PC-3 (cell line): ENCODE measurements at regions not wholly inside any gene's neighbourhood (a gene's known extent, or its start where the extent isn't known, plus 50 kb on each side); places are given as distances from the start of the nearest gene placed in this dataset.

ENCODE experiments used
- ATAC-seq: fragments of 200-7000 bp; cut with Tn5 transposase; 2 replicates; pipeline ENCODE4 v1.9.1; 2020; ENCODE audit warnings: mild to moderate bottlenecking, moderate library complexity
- BruUV-seq: library from RNA; stranded (reverse); fragments of 400-500 nt; replicated peaks from 2 replicates; lab custom pipeline; 2021; lab: Mats Ljungman, UMichigan
- CTCF ChIA-PET: fragments of 300-600 bp; sonication (Branson Sonifier 250); formaldehyde crosslinking; loops from one replicate; lab custom pipeline; 2022; ENCODE audit warnings: antibody characterized with exemption; lab: Charles Lee
- POLR2A ChIA-PET: fragments of 300-600 bp; sonication (Branson Sonifier 250); formaldehyde crosslinking; loops from one replicate; lab custom pipeline; 2022; ENCODE audit warnings: antibody characterized with exemption; ENCODE audit not compliant: unreplicated experiment; lab: Charles Lee
- DNase-seq: peaks from one replicate; pipeline ENCODE4 v3.0.0-alpha.2; 2015
- H2AFZ ChIP-seq: fragments of 300-600 bp; sonication (generic); 2 replicates; pipeline ENCODE4 v1.6.0; 2016; ENCODE audit warnings: antibody characterized with exemption, low read length
- H3F3A ChIP-seq: fragments of 300-600 bp; sonication (generic); one replicate; pipeline ENCODE4 v1.6.0; 2017; ENCODE audit warnings: antibody characterized with exemption, low read length, control low read depth, mild to moderate bottlenecking; ENCODE audit not compliant: unreplicated experiment
- H3K27ac ChIP-seq: fragments of 300-600 bp; sonication (generic); 2 replicates; pipeline ENCODE4 v1.5.1; 2016; ENCODE audit warnings: mild to moderate bottlenecking, low read length
- H3K27me3 ChIP-seq: fragments of 300-600 bp; sonication (generic); 2 replicates; pipeline ENCODE4 v1.6.1; 2016; ENCODE audit warnings: low read length, mixed read lengths
- H3K36me3 ChIP-seq: fragments of 300-600 bp; sonication (generic); 2 replicates; pipeline ENCODE4 v1.6.1; 2016; ENCODE audit warnings: low read depth, mixed run types, low read length, mixed read lengths
- H3K4me1 ChIP-seq: fragments of 300-600 bp; sonication (generic); 2 replicates; pipeline ENCODE4 v1.5.1; 2016; ENCODE audit warnings: low read length; ENCODE audit not compliant: insufficient read depth
- H3K4me2 ChIP-seq: fragments of 300-600 bp; sonication (generic); 2 replicates; pipeline ENCODE4 v1.6.0; 2016; ENCODE audit warnings: low read length
- H3K4me3 ChIP-seq: fragments of 300-600 bp; sonication (generic); 2 replicates; pipeline ENCODE4 v1.5.1; 2016; ENCODE audit warnings: mild to moderate bottlenecking, low read length, mixed read lengths
- H3K79me2 ChIP-seq: fragments of 300-600 bp; sonication (generic); 2 replicates; pipeline ENCODE4 v1.6.1; 2017; ENCODE audit warnings: low read length, mixed read lengths
- H3K9ac ChIP-seq: fragments of 300-600 bp; sonication (generic); 2 replicates; pipeline ENCODE4 v1.6.0; 2016; ENCODE audit warnings: mild to moderate bottlenecking, low read length
- H3K9me2 ChIP-seq: fragments of 300-600 bp; sonication (generic); replicated peaks from 2 replicates; pipeline ENCODE4 v1.6.1; 2016; ENCODE audit warnings: mixed run types, low read length, mixed read lengths
- H3K9me3 ChIP-seq: fragments of 300-600 bp; sonication (generic); 2 replicates; pipeline ENCODE4 v1.6.1; 2016; ENCODE audit warnings: low read length, mixed read lengths
- H4K20me1 ChIP-seq: fragments of 300-600 bp; sonication (generic); 2 replicates; pipeline ENCODE4 v1.6.1; 2016; ENCODE audit warnings: low read length, mixed read lengths
- EZH2 ChIP-seq: fragments of 300-600 bp; sonication (generic); IDR thresholded peaks from one replicate; pipeline ENCODE4 v1.6.1; 2017; ENCODE audit warnings: antibody characterized with exemption, mild to moderate bottlenecking, low read length; ENCODE audit not compliant: unreplicated experiment
- EZH2phosphoT487 ChIP-seq: fragments of 300-600 bp; sonication (generic); IDR thresholded peaks from 2 replicates; pipeline ENCODE4 v1.6.1; 2018; ENCODE audit warnings: mild to moderate bottlenecking, antibody characterized with exemption, low read length, borderline replicate concordance
- intact Hi-C: fragments of 100-400 bp; cut with micrococcal nuclease; formaldehyde crosslinking; loops from 2 replicates; pipeline ENCODE4 v1.9.0; 2023
- TF ChIP-seq, protein P1 (sequence below): fragments of 300-600 bp; sonication (generic); conservative IDR thresholded peaks from 2 replicates; pipeline ENCODE4 v1.5.1; 2017; ENCODE audit warnings: antibody characterized with exemption, low read depth, mild to moderate bottlenecking, low read length

DNA sequence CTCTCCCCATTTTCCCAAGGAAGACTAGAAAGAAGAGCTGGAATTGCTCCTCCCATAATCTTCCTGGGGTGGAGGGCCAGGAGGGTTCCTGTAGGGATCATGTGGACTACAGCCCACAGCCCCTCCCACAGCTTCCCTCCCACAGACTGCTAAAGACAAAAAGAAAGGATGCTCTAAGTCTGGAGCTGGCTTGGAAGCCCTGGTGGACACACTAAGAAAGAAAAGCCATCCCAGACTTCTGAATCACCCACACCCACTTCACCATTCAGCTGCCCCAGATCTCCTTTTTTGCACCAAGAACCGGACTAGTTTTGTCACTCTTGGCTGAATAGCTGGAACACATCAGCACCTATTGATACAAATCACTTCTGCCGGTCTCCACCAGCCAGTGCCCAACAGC is 56.8 kb upstream of the PLXNC1 start:
- Histone ChIP-seq H3K27me3 (no peaks in the 10 kb centered on the region), H3K27ac (no peak overlapping the region), H3K4me1 (peaks cover 15% of the 10 kb centered on the region), H4K20me1 (no peaks in the 10 kb centered on the region), H3K36me3 (no peaks in the 10 kb centered on the region), H3K9me2 (no peaks in the 10 kb centered on the region), H3K9me3 (no peaks in the 10 kb centered on the region), H3K9ac (no peak overlapping the region), H3K4me2 (no peak overlapping the region), H3K4me3 (no peak overlapping the region), H3K79me2 (no peaks in the 10 kb centered on the region), H3F3A (no peaks in the 10 kb centered on the region), H2AFZ (no peak overlapping the region)
- ChIA-PET CTCF (no interaction called here), POLR2A (no interaction called here)
- TF ChIP-seq EZH2 (no peak), EZH2phosphoT487 (no peak)
- TF ChIP-seq, protein P1, sequence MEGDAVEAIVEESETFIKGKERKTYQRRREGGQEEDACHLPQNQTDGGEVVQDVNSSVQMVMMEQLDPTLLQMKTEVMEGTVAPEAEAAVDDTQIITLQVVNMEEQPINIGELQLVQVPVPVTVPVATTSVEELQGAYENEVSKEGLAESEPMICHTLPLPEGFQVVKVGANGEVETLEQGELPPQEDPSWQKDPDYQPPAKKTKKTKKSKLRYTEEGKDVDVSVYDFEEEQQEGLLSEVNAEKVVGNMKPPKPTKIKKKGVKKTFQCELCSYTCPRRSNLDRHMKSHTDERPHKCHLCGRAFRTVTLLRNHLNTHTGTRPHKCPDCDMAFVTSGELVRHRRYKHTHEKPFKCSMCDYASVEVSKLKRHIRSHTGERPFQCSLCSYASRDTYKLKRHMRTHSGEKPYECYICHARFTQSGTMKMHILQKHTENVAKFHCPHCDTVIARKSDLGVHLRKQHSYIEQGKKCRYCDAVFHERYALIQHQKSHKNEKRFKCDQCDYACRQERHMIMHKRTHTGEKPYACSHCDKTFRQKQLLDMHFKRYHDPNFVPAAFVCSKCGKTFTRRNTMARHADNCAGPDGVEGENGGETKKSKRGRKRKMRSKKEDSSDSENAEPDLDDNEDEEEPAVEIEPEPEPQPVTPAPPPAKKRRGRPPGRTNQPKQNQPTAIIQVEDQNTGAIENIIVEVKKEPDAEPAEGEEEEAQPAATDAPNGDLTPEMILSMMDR = no peak
- intact Hi-C loops = no loop called here
- BruUV-seq = no TSS peak
- no peak for DNase-seq
- no peak for ATAC-seq

DNA sequence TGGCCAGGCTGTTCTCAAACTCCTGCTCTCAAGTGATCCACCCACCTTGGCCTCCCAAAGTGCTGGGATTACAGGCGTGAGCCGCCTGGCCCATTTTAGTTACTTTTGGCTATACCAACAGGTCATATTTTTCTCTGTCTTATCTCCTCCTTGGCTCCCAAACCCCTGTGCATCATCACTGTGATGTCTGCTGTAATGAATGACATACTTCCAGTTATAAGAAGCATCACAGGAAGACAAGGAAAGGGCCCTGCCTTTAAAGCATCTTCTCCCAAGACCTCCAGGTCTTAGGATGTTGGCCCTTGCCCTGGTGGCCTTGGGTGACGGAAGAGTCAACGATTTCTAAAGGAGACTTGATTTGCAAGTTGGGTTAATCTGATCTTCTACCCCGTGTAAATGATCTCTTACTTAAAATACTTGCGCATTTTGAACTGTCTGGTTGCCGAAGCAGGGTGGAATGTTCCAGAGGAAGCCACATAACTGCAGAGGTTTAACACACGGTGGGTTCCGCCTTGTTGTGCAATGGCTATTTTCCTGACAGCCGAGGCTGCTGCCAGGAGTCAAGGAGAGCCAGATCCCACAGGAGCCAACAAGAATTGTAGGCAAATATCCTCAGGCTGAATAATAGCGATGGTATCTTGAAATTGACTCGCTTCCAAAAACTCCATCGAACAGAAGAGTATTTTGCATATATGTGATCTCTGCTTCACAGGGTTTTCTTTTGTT is 55.7 kb upstream of the PLXNC1 start:
- CTCF ChIA-PET = no interaction called here

DNA sequence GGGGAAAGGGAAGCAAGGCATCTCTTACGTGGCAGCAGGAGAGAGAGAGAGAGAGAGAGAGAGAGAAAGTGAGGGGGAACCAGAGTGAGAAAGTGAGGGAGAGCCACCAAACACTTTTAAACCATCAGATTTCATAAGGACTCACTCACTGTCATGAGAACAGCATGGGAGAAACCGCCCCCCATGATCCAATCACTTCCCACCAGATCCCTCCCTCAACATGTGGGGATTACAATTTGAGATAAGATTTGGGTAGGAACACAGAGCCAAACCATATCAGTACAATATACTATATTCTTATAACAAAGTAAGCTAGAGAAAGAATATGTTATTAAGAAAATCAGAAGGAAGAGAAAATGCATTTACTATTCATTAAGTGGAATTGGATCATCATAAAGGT is 53.7 kb upstream of the PLXNC1 start:
- no peak overlapping the region for H3K27ac ChIP-seq
- H3K9me2 ChIP-seq = no peaks in the 10 kb centered on the region
- intact Hi-C loops = no loop called here
- H3K4me3 ChIP-seq = no peak overlapping the region
- no peaks in the 10 kb centered on the region for H3K36me3 ChIP-seq
- peaks cover 29% of the 10 kb centered on the region for H3K4me1 ChIP-seq
- H3K79me2 ChIP-seq = no peaks in the 10 kb centered on the region
- H3K9ac ChIP-seq = no peak overlapping the region
- H4K20me1 ChIP-seq = no peaks in the 10 kb centered on the region
- H3K9me3 ChIP-seq = no peaks in the 10 kb centered on the region
- DNase-seq (no peak), ATAC-seq (no peak)
- no peaks in the 10 kb centered on the region for H3K27me3 ChIP-seq
- TF ChIP-seq EZH2 = no peak
- TF ChIP-seq, protein P1 = no peak
- no peak for TF ChIP-seq EZH2phosphoT487
- no peaks in the 10 kb centered on the region for H3F3A ChIP-seq
- POLR2A ChIA-PET = no interaction called here
- H3K4me2 ChIP-seq = no peak overlapping the region
- no peak overlapping the region for H2AFZ ChIP-seq
- no TSS peak for BruUV-seq
- CTCF ChIA-PET = no interaction called here

More for the DNA sequence above, 55.7 kb upstream of the PLXNC1 start:
- BruUV-seq = no TSS peak
- Histone ChIP-seq H3K36me3 (no peaks in the 10 kb centered on the region), H3K79me2 (no peaks in the 10 kb centered on the region), H3K27ac (0 out of 2 replicates have a peak overlapping the region, but pooled peaks have one; percentile 1), H3K4me1 (peaks cover 15% of the 10 kb centered on the region), H3K9me3 (no peaks in the 10 kb centered on the region), H4K20me1 (no peaks in the 10 kb centered on the region), H3K4me2 (peak overlapping the region; percentile 55), H3F3A (no peaks in the 10 kb centered on the region), H2AFZ (peak overlapping the region; percentile 47; the same call in 1 of the 2 replicates), H3K4me3 (no peak overlapping the region), H3K9me2 (no peaks in the 10 kb centered on the region), H3K9ac (no peak overlapping the region), H3K27me3 (no peaks in the 10 kb centered on the region)
- ATAC-seq (peak; percentile 88), DNase-seq (peak; percentile 92)
- POLR2A ChIA-PET = no interaction called here
- TF ChIP-seq EZH2phosphoT487 (no peak), EZH2 (no peak)
- TF ChIP-seq, protein P1 = no peak
- intact Hi-C loops = no loop called here
